ENCODE measurements at regions not wholly inside any gene's neighbourhood (a gene's known extent, or its start where the extent isn't known, plus 50 kb on each side); places are given as distances from the start of the nearest gene placed in this dataset.

- no peak overlapping the region for H3K9ac ChIP-seq (ENCODE audit: control insufficient read depth, insufficient read depth, low read length)
- H2AFZ ChIP-seq (ENCODE audit: control insufficient read depth, low read depth, low read length), result no peak overlapping the region
- H3K27me3 ChIP-seq (replicated peaks in 1 of 2; ENCODE audit: control insufficient read depth in 2 of 2, insufficient read depth in 2 of 2, low read length in 1 of 2), result no peaks in the 10 kb centered on the region
- no peaks in the 10 kb centered on the region for H3K9me3 ChIP-seq (replicated peaks; ENCODE audit: control insufficient read depth, insufficient read depth, low read length)
- DNase-seq (ENCODE audit: low read depth, low spot score) (no peak), FAIRE-seq (no peak), ATAC-seq (no peak)
- BruUV-seq (replicated peaks), result no TSS peak
- POLR2A ChIA-PET, result no interaction called here
- in situ Hi-C loops (cut with MboI), result no loop called here
- TF ChIP-seq POLR2AphosphoS2 (IDR thresholded peaks at IDR 0.05; ENCODE audit: low read depth, low read length), result no peak
- TF ChIP-seq STAT1 (conservative IDR thresholded peaks at IDR 0.05), result no peak
- no peak overlapping the region for H3K4me2 ChIP-seq (ENCODE audit: control insufficient read depth, insufficient read depth)
- CTCF ChIA-PET, result interaction anchor here (0.8 to 1.2 kb wide), 2 partner anchors 12 to 73 kb away, joined by 4 read pairs; no protein-coding TSS in a partner anchor
- SMC1A ChIA-PET (ENCODE audit: uncharacterized antibody, unreplicated experiment), result interaction anchor here (0.6 kb wide), 1 partner anchor 513 kb away, joined by 3 read pairs; no protein-coding TSS in a partner anchor
- H3K4me1 ChIP-seq (ENCODE audit: control insufficient read depth, insufficient read depth, low read length), result no peaks in the 10 kb centered on the region
- H3K4me3 ChIP-seq, result no peak overlapping the region
- RAD21 ChIA-PET (ENCODE audit: unreplicated experiment), result no interaction called here
- H4K20me1 ChIP-seq (ENCODE audit: control insufficient read depth, insufficient read depth), result no peaks in the 10 kb centered on the region
- no peaks in the 10 kb centered on the region for H3K79me2 ChIP-seq (ENCODE audit: control insufficient read depth, insufficient read depth, low read length)
- intact Hi-C loops (cut with micrococcal nuclease; ENCODE audit: unreplicated experiment), result no loop called here
- no peak overlapping the region for H3K27ac ChIP-seq (ENCODE audit: control insufficient read depth, insufficient read depth)
- no peaks in the 10 kb centered on the region for H3K36me3 ChIP-seq (ENCODE audit: control insufficient read depth in 2 of 2, insufficient read depth in 2 of 2, low read length in 1 of 2)
Measured at GRCh38 chr5:67317603-67318002, 121.0 kb upstream of the CD180 start.

- RAD21 ChIA-PET (ENCODE audit: unreplicated experiment), result no interaction called here
- SMC1A ChIA-PET (ENCODE audit: uncharacterized antibody, unreplicated experiment), result interaction anchor here (0.6 kb wide), 1 partner anchor 514 kb away, joined by 3 read pairs; no protein-coding TSS in a partner anchor
- Histone ChIP-seq H3K4me2 (ENCODE audit: control insufficient read depth, insufficient read depth) (no peak overlapping the region), H2AFZ (ENCODE audit: control insufficient read depth, low read depth, low read length) (no peak overlapping the region), H3K27me3 (replicated peaks in 1 of 2; ENCODE audit: control insufficient read depth in 2 of 2, insufficient read depth in 2 of 2, low read length in 1 of 2) (no peaks in the 10 kb centered on the region), H3K36me3 (ENCODE audit: control insufficient read depth in 2 of 2, insufficient read depth in 2 of 2, low read length in 1 of 2) (no peaks in the 10 kb centered on the region), H3K9ac (ENCODE audit: control insufficient read depth, insufficient read depth, low read length) (no peak overlapping the region), H3K9me3 (replicated peaks; ENCODE audit: control insufficient read depth, insufficient read depth, low read length) (no peaks in the 10 kb centered on the region), H3K4me1 (ENCODE audit: control insufficient read depth, insufficient read depth, low read length) (no peaks in the 10 kb centered on the region), H3K27ac (ENCODE audit: control insufficient read depth, insufficient read depth) (no peak overlapping the region), H3K79me2 (ENCODE audit: control insufficient read depth, insufficient read depth, low read length) (no peaks in the 10 kb centered on the region), H3K4me3 (no peak overlapping the region), H4K20me1 (ENCODE audit: control insufficient read depth, insufficient read depth) (no peaks in the 10 kb centered on the region)
- CTCF ChIA-PET, result interaction anchor here (1.1 to 1.2 kb wide), 2 partner anchors 11 to 161 kb away, joined by 3 to 4 read pairs; no protein-coding TSS in a partner anchor
- ATAC-seq, result no peak
- no peak for DNase-seq (ENCODE audit: low read depth, low spot score)
- no peak for FAIRE-seq
- POLR2A ChIA-PET, result interaction anchor here (0.6 kb wide), 1 partner anchor 18 kb away, joined by 5 read pairs; no protein-coding TSS in a partner anchor
- no TSS peak for BruUV-seq (replicated peaks)
- TF ChIP-seq ZSCAN29 (IDR thresholded peaks at IDR 0.05) (no peak), POU2F2 (IDR thresholded peaks at IDR 0.05; ENCODE audit: borderline replicate concordance, low read depth, low read length) (no peak), EGR1 (IDR thresholded peaks at IDR 0.05; ENCODE audit: borderline replicate concordance in 1 of 2, low read depth in 2 of 2, low read length in 2 of 2) (no peak)
- 91% methylated on average over 1 of the region's 1 CpG for WGBS (ENCODE audit: insufficient coverage, insufficient replicate concordance, low lambda C conversion rate, missing lambda C conversion rate)
- in situ Hi-C loops (cut with MboI), result no loop called here
- intact Hi-C loops (cut with micrococcal nuclease; ENCODE audit: unreplicated experiment), result no loop called here
Measured at GRCh38 chr5:67316695-67317094, 120.1 kb upstream of the CD180 start.
